H9 (cell line): ENCODE measurements at regions not wholly inside any gene's neighbourhood (a gene's known extent, or its start where the extent isn't known, plus 50 kb on each side); places are given as distances from the start of the nearest gene placed in this dataset.

Source experiments
- DNase-seq: peaks from one replicate; pipeline ENCODE4 v3.0.0-alpha.2; 2017
- H2AFZ ChIP-seq: one replicate; pipeline ENCODE4 v1.6.1; 2013; ENCODE audit warnings: mild to moderate bottlenecking, low read length, control low read depth, moderate library complexity
- H2AK5ac ChIP-seq: 2 replicates; pipeline ENCODE4 v1.6.1; 2013; ENCODE audit warnings: low read length, control low read depth, mixed read lengths; ENCODE audit not compliant: insufficient read length
- H2BK120ac ChIP-seq: one replicate; pipeline ENCODE4 v1.6.1; 2013; ENCODE audit warnings: low read depth, mild to moderate bottlenecking, low read length, control low read depth, inconsistent platforms; ENCODE audit not compliant: poor library complexity, severe bottlenecking
- H2BK12ac ChIP-seq: 2 replicates; pipeline ENCODE4 v1.6.1; 2013; ENCODE audit warnings: low read length, control low read depth, mixed read lengths, low read depth; ENCODE audit not compliant: insufficient read length
- H2BK15ac ChIP-seq: 2 replicates; pipeline ENCODE4 v1.6.1; 2013; ENCODE audit warnings: low read depth, low read length, control low read depth
- H2BK20ac ChIP-seq: one replicate; pipeline ENCODE4 v1.6.1; 2013; ENCODE audit warnings: low read depth, mild to moderate bottlenecking, low read length, control low read depth, inconsistent platforms; ENCODE audit not compliant: poor library complexity, severe bottlenecking
- H2BK5ac ChIP-seq: 2 replicates; pipeline ENCODE4 v1.6.1; 2013; ENCODE audit warnings: low read length, control low read depth, mixed read lengths; ENCODE audit not compliant: insufficient read length
- H3K14ac ChIP-seq: 2 replicates; pipeline ENCODE4 v1.6.1; 2013; ENCODE audit warnings: low read length, control low read depth; ENCODE audit not compliant: insufficient read depth
- H3K18ac ChIP-seq: 2 replicates; pipeline ENCODE4 v1.6.1; 2013; ENCODE audit warnings: low read depth, mild to moderate bottlenecking, mixed read lengths, low read length, control low read depth; ENCODE audit not compliant: insufficient read length
- H3K23ac ChIP-seq: 2 replicates; pipeline ENCODE4 v1.6.1; 2013; ENCODE audit warnings: low read length, control low read depth, mixed read lengths, low read depth; ENCODE audit not compliant: insufficient read length
- H3K23me2 ChIP-seq: 2 replicates; pipeline ENCODE4 v1.6.1; 2013; ENCODE audit warnings: low read depth, mild to moderate bottlenecking, mixed read lengths, low read length, control low read depth; ENCODE audit not compliant: insufficient read length, poor library complexity, severe bottlenecking
- H3K27ac ChIP-seq: 2 replicates; pipeline ENCODE4 v1.5.1; 2013; ENCODE audit warnings: low read length, control low read depth, mixed read lengths, low read depth; ENCODE audit not compliant: insufficient read length
- H3K27me3 ChIP-seq: 2 replicates; pipeline ENCODE4 v1.6.1; 2013; ENCODE audit warnings: low read length, control low read depth, inconsistent platforms; ENCODE audit not compliant: insufficient read depth
- H3K4ac ChIP-seq: 2 replicates; pipeline ENCODE4 v1.6.1; 2013; ENCODE audit warnings: low read depth, mild to moderate bottlenecking, control low read depth, inconsistent platforms, low read length, moderate library complexity
- H3K4me1 ChIP-seq: 2 replicates; pipeline ENCODE4 v1.6.1; 2013; ENCODE audit warnings: low read length, control low read depth, inconsistent platforms; ENCODE audit not compliant: insufficient read depth
- H3K4me2 ChIP-seq: 2 replicates; pipeline ENCODE4 v1.6.1; 2013; ENCODE audit warnings: low read length, control low read depth, mixed read lengths; ENCODE audit not compliant: insufficient read length, insufficient read depth
- H3K56ac ChIP-seq: 2 replicates; pipeline ENCODE4 v1.6.1; 2013; ENCODE audit warnings: low read depth, mild to moderate bottlenecking, mixed read lengths, low read length, control low read depth; ENCODE audit not compliant: insufficient read length
- H3K79me1 ChIP-seq: 2 replicates; pipeline ENCODE4 v1.6.1; 2013; ENCODE audit warnings: low read depth, mild to moderate bottlenecking, moderate library complexity, low read length, control low read depth, inconsistent platforms; ENCODE audit not compliant: insufficient read depth, poor library complexity, severe bottlenecking
- H3K79me2 ChIP-seq: 2 replicates; pipeline ENCODE4 v1.6.1; 2013; ENCODE audit warnings: low read length, control low read depth, inconsistent platforms; ENCODE audit not compliant: insufficient read depth
- H3K9ac ChIP-seq: 2 replicates; pipeline ENCODE4 v1.6.1; 2013; ENCODE audit warnings: low read length, control low read depth, mixed read lengths; ENCODE audit not compliant: insufficient read length; ENCODE audit errors: extremely low read depth
- H3K9me3 ChIP-seq: one replicate; pipeline ENCODE4 v1.6.1; 2013; ENCODE audit warnings: low read depth, low read length, inconsistent platforms; ENCODE audit not compliant: control insufficient read depth
- H3T11ph ChIP-seq: one replicate; pipeline ENCODE4 v1.6.1; 2013; ENCODE audit warnings: mild to moderate bottlenecking, low read length, control low read depth, inconsistent platforms
- H4K20me1 ChIP-seq: one replicate; pipeline ENCODE4 v1.6.1; 2013; ENCODE audit not compliant: control insufficient read depth, insufficient read length, insufficient read depth
- H4K5ac ChIP-seq: 2 replicates; pipeline ENCODE4 v1.6.1; 2013; ENCODE audit warnings: low read depth, mild to moderate bottlenecking, mixed read lengths, low read length, control low read depth; ENCODE audit not compliant: insufficient read length
- H4K8ac ChIP-seq: replicated peaks from 2 replicates; pipeline ENCODE4 v1.6.1; 2013; ENCODE audit warnings: low read length, control low read depth, mixed read lengths, low read depth; ENCODE audit not compliant: insufficient read length
- H4K91ac ChIP-seq: 2 replicates; pipeline ENCODE4 v1.6.1; 2013; ENCODE audit warnings: low read depth, mild to moderate bottlenecking, moderate library complexity, mixed read lengths, low read length, control low read depth; ENCODE audit not compliant: insufficient read length
- H3K27ac Mint-ChIP-seq, 3 experiments: 2 replicates in 2 of 3; 3 replicates in 1 of 3; pipeline ENCODE4 v1.8.0; 2020 to 2021; ENCODE audit warnings: mixed read lengths in 3 of 3, mild to moderate bottlenecking in 1 of 3, moderate library complexity in 1 of 3
- H3K27me3 Mint-ChIP-seq: 2 replicates; pipeline ENCODE4 v1.8.0; 2021; ENCODE audit warnings: low read depth, mild to moderate bottlenecking, moderate library complexity, mixed read lengths
- H3K36me3 Mint-ChIP-seq, 3 experiments: 2 replicates in 2 of 3; 3 replicates in 1 of 3; pipeline ENCODE4 v1.8.0; 2020 to 2021; ENCODE audit warnings: low read depth in 3 of 3, mixed read lengths in 3 of 3; ENCODE audit not compliant: insufficient read depth in 1 of 3
- H3K4me1 Mint-ChIP-seq, 2 experiments: 2 replicates each; pipeline ENCODE4 v1.8.0; 2020; ENCODE audit warnings: mixed read lengths in 2 of 2
- H3K4me3 Mint-ChIP-seq, 2 experiments: 2 replicates in 1 of 2; 3 replicates in 1 of 2; pipeline ENCODE4 v1.8.0; 2020 to 2021; ENCODE audit warnings: mild to moderate bottlenecking in 2 of 2, mixed read lengths in 2 of 2, moderate library complexity in 1 of 2
- H3K9me3 Mint-ChIP-seq, 2 experiments: 2 replicates in 1 of 2; 3 replicates in 1 of 2; pipeline ENCODE4 v1.8.0; 2020; ENCODE audit warnings: mild to moderate bottlenecking in 2 of 2, mixed read lengths in 2 of 2, moderate library complexity in 1 of 2
- CTCF ChIP-seq: fragments of 200-600 bp; sonication (generic); conservative IDR thresholded peaks from 3 replicates; pipeline ENCODE4 v1.8.0; 2021; ENCODE audit warnings: antibody characterized with exemption, mild to moderate bottlenecking
- WGBS: extraction: QIAGEN DNeasy Blood & Tissue Kit; methylation state at CpG from one replicate; pipeline ENCODE4 v1.1.7; 2013; ENCODE audit warnings: missing lambda C conversion rate, low lambda C conversion rate, mixed read lengths; ENCODE audit not compliant: insufficient read length; ENCODE audit errors: extremely low coverage; 5-methylcytosine and 5-hydroxymethylcytosine counted together

GRCh38 chr2:53442783-53443182 is 324.8 kb upstream of the CHAC2 start:
- no peaks in the 10 kb centered on the region for H3K79me1 ChIP-seq
- H2BK5ac ChIP-seq = no peak overlapping the region
- peaks cover 2% of the 10 kb centered on the region; the same call in 1 of the 2 replicates for H3K4me1 ChIP-seq
- H3T11ph ChIP-seq = no peak overlapping the region
- no peaks in the 10 kb centered on the region for H3K23me2 ChIP-seq
- no peak overlapping the region for H2AFZ ChIP-seq
- H3K4ac ChIP-seq = no peak overlapping the region
- H3K27me3 ChIP-seq = no peaks in the 10 kb centered on the region
- Mint-ChIP-seq H3K4me3 (no peak overlapping the region), H3K27me3 (no peaks in the 10 kb centered on the region), H3K9me3 (no peaks in the 10 kb centered on the region), H3K36me3 (no peaks in the 10 kb centered on the region), H3K27ac (peak overlapping the region in 1 of 3 experiments; percentile 16; a peak in 1 of 7 replicates), H3K4me1 (peaks cover 11 to 20% of the 10 kb centered on the region in 2 experiments)
- H2AK5ac ChIP-seq = no peak overlapping the region
- no peak overlapping the region for H4K91ac ChIP-seq
- no peaks in the 10 kb centered on the region for H4K20me1 ChIP-seq
- H3K14ac ChIP-seq = no peak overlapping the region
- peak; percentile 57 for TF ChIP-seq CTCF
- no peak overlapping the region for H3K9ac ChIP-seq
- H4K8ac ChIP-seq = no peak overlapping the region
- H3K9me3 ChIP-seq = no peaks in the 10 kb centered on the region
- no peak overlapping the region for H2BK120ac ChIP-seq
- H2BK20ac ChIP-seq = no peak overlapping the region
- no peak overlapping the region for H2BK12ac ChIP-seq
- no peak overlapping the region for H2BK15ac ChIP-seq
- no peak overlapping the region for H3K56ac ChIP-seq
- DNase-seq = peak; percentile 57
- H3K4me2 ChIP-seq = no peak overlapping the region
- no peak overlapping the region for H3K27ac ChIP-seq
- H3K79me2 ChIP-seq = no peaks in the 10 kb centered on the region
- H3K23ac ChIP-seq = no peak overlapping the region
- no CpG with 5 or more reads among the region's 4 CpGs for WGBS
- H4K5ac ChIP-seq = no peak overlapping the region
- no peak overlapping the region for H3K18ac ChIP-seq
